ENCODE measurements at regions not wholly inside any gene's neighbourhood (a gene's known extent, or its start where the extent isn't known, plus 50 kb on each side); places are given as distances from the start of the nearest gene placed in this dataset.

- peak overlapping the region in 1 of 2 experiments; percentile 46 for H3K4me3 ChIP-seq (ENCODE audit: insufficient read depth in 1 of 2, low read depth in 1 of 2, low read length in 2 of 2)
- H3K4me1 ChIP-seq (ENCODE audit: control insufficient read depth, insufficient read depth, low read depth, low read length): peaks cover 10% of the 10 kb centered on the region
- no peak overlapping the region for H4K8ac ChIP-seq (ENCODE audit: low read length)
- H3K4me2 ChIP-seq (ENCODE audit: low read length, poor library complexity, severe bottlenecking): no peak overlapping the region
- H2AFZ ChIP-seq (ENCODE audit: low read depth, low read length): no peak overlapping the region
- no peak overlapping the region for H4K91ac ChIP-seq (ENCODE audit: low read length)
- H3K9ac ChIP-seq (ENCODE audit: low read length): no peak overlapping the region
- H3K27ac ChIP-seq (ENCODE audit: low read length, poor library complexity, severe bottlenecking): no peak overlapping the region
- peak; percentile 42 for DNase-seq
- WGBS: 52% methylated on average over 4 of the region's 4 CpGs
- no peaks in the 10 kb centered on the region for H3K9me3 ChIP-seq (ENCODE audit: control insufficient read depth, low read length)
- H3K4ac ChIP-seq (ENCODE audit: low read depth in 1 of 2, low read length in 2 of 2): no peak overlapping the region
- no peaks in the 10 kb centered on the region for H3K79me1 ChIP-seq (replicated peaks; ENCODE audit: low read length, poor library complexity, severe bottlenecking)
- peaks cover 0 to 38% of the 10 kb centered on the region in 2 experiments for H3K27me3 ChIP-seq (ENCODE audit: control insufficient read depth in 1 of 2, insufficient read depth in 1 of 2, low read length in 2 of 2)
- H2BK5ac ChIP-seq (ENCODE audit: low read depth, low read length, poor library complexity, severe bottlenecking): no peak overlapping the region
- H3K14ac ChIP-seq (ENCODE audit: low read length in 2 of 2): no peak overlapping the region
- no peak overlapping the region for H2BK120ac ChIP-seq (ENCODE audit: low read depth, low read length)
- H3K36me3 ChIP-seq (ENCODE audit: control insufficient read depth in 1 of 2, insufficient read depth in 2 of 2, low read depth in 1 of 2, low read length in 2 of 2): no peaks in the 10 kb centered on the region
- H2AK5ac ChIP-seq (ENCODE audit: low read length, severe bottlenecking): no peak overlapping the region
- no peak overlapping the region for H3K23ac ChIP-seq (ENCODE audit: low read length in 2 of 2)
- H3K18ac ChIP-seq (ENCODE audit: low read depth in 1 of 2, low read length in 2 of 2): no peak overlapping the region
- H2BK12ac ChIP-seq (ENCODE audit: low read length in 2 of 2): no peak overlapping the region
- no peak overlapping the region for H2BK15ac ChIP-seq (ENCODE audit: low read depth, poor library complexity, severe bottlenecking)
Measured at GRCh38 chr13:109989155-109989554, 202.8 kb upstream of the IRS2 start.

GRCh38 chr13:109986851-109987250 lies 200.5 kb upstream of the IRS2 start:
- Histone ChIP-seq H3K23ac (ENCODE audit: low read length in 2 of 2) (no peak overlapping the region), H3K18ac (ENCODE audit: low read depth in 1 of 2, low read length in 2 of 2) (no peak overlapping the region), H3K9me3 (ENCODE audit: control insufficient read depth, low read length) (no peaks in the 10 kb centered on the region), H3K27ac (ENCODE audit: low read length, poor library complexity, severe bottlenecking) (no peak overlapping the region), H2AK5ac (ENCODE audit: low read length, severe bottlenecking) (no peak overlapping the region), H3K4me3 (ENCODE audit: insufficient read depth in 1 of 2, low read depth in 1 of 2, low read length in 2 of 2) (no peak overlapping the region), H4K91ac (ENCODE audit: low read length) (no peak overlapping the region), H3K4me2 (ENCODE audit: low read length, poor library complexity, severe bottlenecking) (no peak overlapping the region), H3K36me3 (ENCODE audit: control insufficient read depth in 1 of 2, insufficient read depth in 2 of 2, low read depth in 1 of 2, low read length in 2 of 2) (no peaks in the 10 kb centered on the region), H2AFZ (ENCODE audit: low read depth, low read length) (no peak overlapping the region), H4K8ac (ENCODE audit: low read length) (no peak overlapping the region), H2BK120ac (ENCODE audit: low read depth, low read length) (no peak overlapping the region), H3K14ac (ENCODE audit: low read length in 2 of 2) (no peak overlapping the region), H2BK5ac (ENCODE audit: low read depth, low read length, poor library complexity, severe bottlenecking) (no peak overlapping the region), H3K4ac (ENCODE audit: low read depth in 1 of 2, low read length in 2 of 2) (no peak overlapping the region), H3K79me1 (replicated peaks; ENCODE audit: low read length, poor library complexity, severe bottlenecking) (no peaks in the 10 kb centered on the region), H2BK12ac (ENCODE audit: low read length in 2 of 2) (no peak overlapping the region), H3K4me1 (ENCODE audit: control insufficient read depth, insufficient read depth, low read depth, low read length) (peaks cover 10% of the 10 kb centered on the region), H3K9ac (ENCODE audit: low read length) (no peak overlapping the region), H2BK15ac (ENCODE audit: low read depth, poor library complexity, severe bottlenecking) (no peak overlapping the region), H3K27me3 (ENCODE audit: control insufficient read depth in 1 of 2, insufficient read depth in 1 of 2, low read length in 2 of 2) (peaks cover 0 to 32% of the 10 kb centered on the region in 2 experiments)
- no peak for DNase-seq
- 93% methylated on average over 1 of the region's 1 CpG for WGBS

- WGBS: 69% methylated on average over 4 of the region's 6 CpGs
- H4K91ac ChIP-seq (ENCODE audit: low read length): no peak overlapping the region
- H4K8ac ChIP-seq (ENCODE audit: low read length): peak overlapping the region; percentile 14
- H2AK5ac ChIP-seq (ENCODE audit: low read length, severe bottlenecking): no peak overlapping the region
- no peaks in the 10 kb centered on the region for H3K9me3 ChIP-seq (ENCODE audit: control insufficient read depth, low read length)
- H2BK12ac ChIP-seq (ENCODE audit: low read length in 2 of 2): no peak overlapping the region
- H3K27me3 ChIP-seq (ENCODE audit: control insufficient read depth in 1 of 2, insufficient read depth in 1 of 2, low read length in 2 of 2): peaks cover 0 to 32% of the 10 kb centered on the region in 2 experiments
- no peak overlapping the region for H3K4me2 ChIP-seq (ENCODE audit: low read length, poor library complexity, severe bottlenecking)
- H3K79me1 ChIP-seq (replicated peaks; ENCODE audit: low read length, poor library complexity, severe bottlenecking): no peaks in the 10 kb centered on the region
- DNase-seq: no peak
- H3K4me1 ChIP-seq (ENCODE audit: control insufficient read depth, insufficient read depth, low read depth, low read length): peaks cover 10% of the 10 kb centered on the region
- H3K4ac ChIP-seq (ENCODE audit: low read depth in 1 of 2, low read length in 2 of 2): no peak overlapping the region
- H3K36me3 ChIP-seq (ENCODE audit: control insufficient read depth in 1 of 2, insufficient read depth in 2 of 2, low read depth in 1 of 2, low read length in 2 of 2): no peaks in the 10 kb centered on the region
- H2BK5ac ChIP-seq (ENCODE audit: low read depth, low read length, poor library complexity, severe bottlenecking): no peak overlapping the region
- H3K18ac ChIP-seq (ENCODE audit: low read depth in 1 of 2, low read length in 2 of 2): no peak overlapping the region
- H3K14ac ChIP-seq (ENCODE audit: low read length in 2 of 2): no peak overlapping the region
- H3K4me3 ChIP-seq (ENCODE audit: insufficient read depth in 1 of 2, low read depth in 1 of 2, low read length in 2 of 2): no peak overlapping the region
- no peak overlapping the region for H3K23ac ChIP-seq (ENCODE audit: low read length in 2 of 2)
- H2AFZ ChIP-seq (ENCODE audit: low read depth, low read length): no peak overlapping the region
- H2BK120ac ChIP-seq (ENCODE audit: low read depth, low read length): no peak overlapping the region
- no peak overlapping the region for H3K9ac ChIP-seq (ENCODE audit: low read length)
- no peak overlapping the region for H3K27ac ChIP-seq (ENCODE audit: low read length, poor library complexity, severe bottlenecking)
- H2BK15ac ChIP-seq (ENCODE audit: low read depth, poor library complexity, severe bottlenecking): no peak overlapping the region
Measured at GRCh38 chr13:109985871-109986450, 199.6 kb upstream of the IRS2 start.

GRCh38 chr13:109983447-109983846 lies 197.1 kb upstream of the IRS2 start:
- no peak for DNase-seq
- Histone ChIP-seq H3K79me1 (replicated peaks; ENCODE audit: low read length, poor library complexity, severe bottlenecking) (no peaks in the 10 kb centered on the region), H3K9ac (ENCODE audit: low read length) (no peak overlapping the region), H3K4me1 (ENCODE audit: control insufficient read depth, insufficient read depth, low read depth, low read length) (peaks cover 3% of the 10 kb centered on the region), H3K27me3 (ENCODE audit: control insufficient read depth in 1 of 2, insufficient read depth in 1 of 2, low read length in 2 of 2) (peaks cover 0 to 31% of the 10 kb centered on the region in 2 experiments), H3K4ac (ENCODE audit: low read depth in 1 of 2, low read length in 2 of 2) (no peak overlapping the region), H2AFZ (ENCODE audit: low read depth, low read length) (no peak overlapping the region), H2BK12ac (ENCODE audit: low read length in 2 of 2) (no peak overlapping the region), H3K18ac (ENCODE audit: low read depth in 1 of 2, low read length in 2 of 2) (no peak overlapping the region), H2BK120ac (ENCODE audit: low read depth, low read length) (no peak overlapping the region), H3K9me3 (ENCODE audit: control insufficient read depth, low read length) (no peaks in the 10 kb centered on the region), H3K14ac (ENCODE audit: low read length in 2 of 2) (no peak overlapping the region), H2AK5ac (ENCODE audit: low read length, severe bottlenecking) (no peak overlapping the region), H3K27ac (ENCODE audit: low read length, poor library complexity, severe bottlenecking) (no peak overlapping the region), H2BK15ac (ENCODE audit: low read depth, poor library complexity, severe bottlenecking) (no peak overlapping the region), H3K23ac (ENCODE audit: low read length in 2 of 2) (no peak overlapping the region), H4K8ac (ENCODE audit: low read length) (no peak overlapping the region), H3K4me3 (ENCODE audit: insufficient read depth in 1 of 2, low read depth in 1 of 2, low read length in 2 of 2) (no peak overlapping the region), H3K4me2 (ENCODE audit: low read length, poor library complexity, severe bottlenecking) (no peak overlapping the region), H3K36me3 (ENCODE audit: control insufficient read depth in 1 of 2, insufficient read depth in 2 of 2, low read depth in 1 of 2, low read length in 2 of 2) (no peaks in the 10 kb centered on the region), H2BK5ac (ENCODE audit: low read depth, low read length, poor library complexity, severe bottlenecking) (no peak overlapping the region), H4K91ac (ENCODE audit: low read length) (no peak overlapping the region)
- 88% methylated on average over 4 of the region's 7 CpGs for WGBS

All from mesenchymal stem cell (in vitro differentiated cells and primary cell).